ENCODE measurements at regions not wholly inside any gene's neighbourhood (a gene's known extent, or its start where the extent isn't known, plus 50 kb on each side); places are given as distances from the start of the nearest gene placed in this dataset.

GRCh38 chr2:146890491-146890890 is 954.3 kb upstream of the ACVR2A start:
- TF ChIP-seq, protein P1, sequence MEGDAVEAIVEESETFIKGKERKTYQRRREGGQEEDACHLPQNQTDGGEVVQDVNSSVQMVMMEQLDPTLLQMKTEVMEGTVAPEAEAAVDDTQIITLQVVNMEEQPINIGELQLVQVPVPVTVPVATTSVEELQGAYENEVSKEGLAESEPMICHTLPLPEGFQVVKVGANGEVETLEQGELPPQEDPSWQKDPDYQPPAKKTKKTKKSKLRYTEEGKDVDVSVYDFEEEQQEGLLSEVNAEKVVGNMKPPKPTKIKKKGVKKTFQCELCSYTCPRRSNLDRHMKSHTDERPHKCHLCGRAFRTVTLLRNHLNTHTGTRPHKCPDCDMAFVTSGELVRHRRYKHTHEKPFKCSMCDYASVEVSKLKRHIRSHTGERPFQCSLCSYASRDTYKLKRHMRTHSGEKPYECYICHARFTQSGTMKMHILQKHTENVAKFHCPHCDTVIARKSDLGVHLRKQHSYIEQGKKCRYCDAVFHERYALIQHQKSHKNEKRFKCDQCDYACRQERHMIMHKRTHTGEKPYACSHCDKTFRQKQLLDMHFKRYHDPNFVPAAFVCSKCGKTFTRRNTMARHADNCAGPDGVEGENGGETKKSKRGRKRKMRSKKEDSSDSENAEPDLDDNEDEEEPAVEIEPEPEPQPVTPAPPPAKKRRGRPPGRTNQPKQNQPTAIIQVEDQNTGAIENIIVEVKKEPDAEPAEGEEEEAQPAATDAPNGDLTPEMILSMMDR (conservative IDR thresholded peaks at IDR 0.05 in 1 of 2, IDR thresholded peaks at IDR 0.05 in 1 of 2; ENCODE audit: low read depth in 1 of 2, low read length in 2 of 2) = no peak
- TF ChIP-seq EZH2 (IDR thresholded peaks at IDR 0.05; ENCODE audit: low read length, missing control alignments) = no peak
- Histone ChIP-seq H3K4me2 (ENCODE audit: extremely low read depth, insufficient read depth, low read length) (no peak overlapping the region), H3K4me3 (replicated peaks in 1 of 4; ENCODE audit: control extremely low read depth in 1 of 4, insufficient read depth in 1 of 4, low read depth in 3 of 4, low read length in 4 of 4) (no peak overlapping the region), H3K27ac (ENCODE audit: insufficient read depth, low read length) (no peak overlapping the region), H3K36me3 (ENCODE audit: control insufficient read depth, insufficient read depth, low read length) (no peaks in the 10 kb centered on the region), H3K27me3 (ENCODE audit: control insufficient read depth, insufficient read depth, low read length) (no peaks in the 10 kb centered on the region), H3K4me1 (ENCODE audit: control insufficient read depth, extremely low read depth, insufficient read depth, low read length) (no peaks in the 10 kb centered on the region), H3K9me3 (ENCODE audit: control insufficient read depth, insufficient read depth, low read depth, low read length) (no peaks in the 10 kb centered on the region), H4K20me1 (ENCODE audit: control insufficient read depth, extremely low read depth, insufficient read depth, low read length) (no peaks in the 10 kb centered on the region), H3K79me2 (ENCODE audit: control insufficient read depth, insufficient read depth, low read length) (no peaks in the 10 kb centered on the region), H2AFZ (ENCODE audit: low read length) (no peak overlapping the region), H3K9ac (ENCODE audit: insufficient read depth, low read length) (no peak overlapping the region)
- no peak for DNase-seq (ENCODE audit: low read depth in 2 of 2)

GRCh38 chr2:146879882-146880281 is 964.9 kb upstream of the ACVR2A start:
- Histone ChIP-seq H4K20me1 (ENCODE audit: control insufficient read depth, extremely low read depth, insufficient read depth, low read length) (no peaks in the 10 kb centered on the region), H3K4me1 (ENCODE audit: control insufficient read depth, extremely low read depth, insufficient read depth, low read length) (no peaks in the 10 kb centered on the region), H3K4me3 (replicated peaks in 1 of 4; ENCODE audit: control extremely low read depth in 1 of 4, insufficient read depth in 1 of 4, low read depth in 3 of 4, low read length in 4 of 4) (no peak overlapping the region), H3K79me2 (ENCODE audit: control insufficient read depth, insufficient read depth, low read length) (no peaks in the 10 kb centered on the region), H3K36me3 (ENCODE audit: control insufficient read depth, insufficient read depth, low read length) (no peaks in the 10 kb centered on the region), H3K27me3 (ENCODE audit: control insufficient read depth, insufficient read depth, low read length) (no peaks in the 10 kb centered on the region), H3K4me2 (ENCODE audit: extremely low read depth, insufficient read depth, low read length) (no peak overlapping the region), H3K27ac (ENCODE audit: insufficient read depth, low read length) (no peak overlapping the region), H2AFZ (ENCODE audit: low read length) (no peak overlapping the region), H3K9me3 (ENCODE audit: control insufficient read depth, insufficient read depth, low read depth, low read length) (no peaks in the 10 kb centered on the region), H3K9ac (ENCODE audit: insufficient read depth, low read length) (no peak overlapping the region)
- TF ChIP-seq EZH2 (IDR thresholded peaks at IDR 0.05; ENCODE audit: low read length, missing control alignments) = no peak
- TF ChIP-seq, protein P1 (conservative IDR thresholded peaks at IDR 0.05 in 1 of 2, IDR thresholded peaks at IDR 0.05 in 1 of 2; ENCODE audit: low read depth in 1 of 2, low read length in 2 of 2) = no peak
- DNase-seq (ENCODE audit: low read depth in 2 of 2) = peak in 1 of 2 donors; percentile 6

DNA sequence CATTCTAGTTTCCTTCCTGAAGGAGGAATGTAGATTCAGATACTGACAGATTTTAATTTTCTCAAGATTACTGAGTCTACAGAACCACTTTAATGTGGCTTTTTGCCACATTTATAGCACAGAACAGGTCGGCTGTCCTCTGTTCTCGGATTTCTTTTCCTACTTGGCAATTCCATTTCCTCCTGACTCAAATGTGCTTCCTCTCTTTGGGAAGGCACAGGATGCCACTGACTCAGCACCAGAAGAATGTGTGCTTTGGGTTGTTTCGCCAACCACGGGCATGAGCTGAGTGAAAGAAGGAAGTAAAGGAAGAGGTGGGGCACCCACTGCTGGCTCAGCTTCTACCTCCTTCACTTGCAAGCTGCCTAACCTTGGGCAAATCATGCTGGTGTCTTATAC is 970.6 kb upstream of the ACVR2A start:
- Histone ChIP-seq H2AFZ (ENCODE audit: low read length) (no peak overlapping the region), H3K79me2 (ENCODE audit: control insufficient read depth, insufficient read depth, low read length) (no peaks in the 10 kb centered on the region), H4K20me1 (ENCODE audit: control insufficient read depth, extremely low read depth, insufficient read depth, low read length) (no peaks in the 10 kb centered on the region), H3K4me1 (ENCODE audit: control insufficient read depth, extremely low read depth, insufficient read depth, low read length) (no peaks in the 10 kb centered on the region), H3K9me3 (ENCODE audit: control insufficient read depth, insufficient read depth, low read depth, low read length) (no peaks in the 10 kb centered on the region), H3K27ac (ENCODE audit: insufficient read depth, low read length) (no peak overlapping the region), H3K9ac (ENCODE audit: insufficient read depth, low read length) (no peak overlapping the region), H3K4me2 (ENCODE audit: extremely low read depth, insufficient read depth, low read length) (no peak overlapping the region), H3K27me3 (ENCODE audit: control insufficient read depth, insufficient read depth, low read length) (no peaks in the 10 kb centered on the region), H3K36me3 (ENCODE audit: control insufficient read depth, insufficient read depth, low read length) (no peaks in the 10 kb centered on the region), H3K4me3 (replicated peaks in 1 of 4; ENCODE audit: control extremely low read depth in 1 of 4, insufficient read depth in 1 of 4, low read depth in 3 of 4, low read length in 4 of 4) (no peak overlapping the region)
- no peak for TF ChIP-seq EZH2 (IDR thresholded peaks at IDR 0.05; ENCODE audit: low read length, missing control alignments)
- TF ChIP-seq, protein P1 (conservative IDR thresholded peaks at IDR 0.05 in 1 of 2, IDR thresholded peaks at IDR 0.05 in 1 of 2; ENCODE audit: low read depth in 1 of 2, low read length in 2 of 2) = no peak
- DNase-seq (ENCODE audit: low read depth in 2 of 2) = peak; percentile 66 to 71

Data from fibroblast of lung (primary cell).